H1 (cell line): ENCODE measurements at regions not wholly inside any gene's neighbourhood (a gene's known extent, or its start where the extent isn't known, plus 50 kb on each side); places are given as distances from the start of the nearest gene placed in this dataset.

Experiments used
- ASH2L ChIP-seq: fragments of 200-600, 300-600 bp; sonication (generic); IDR thresholded peaks from one replicate; pipeline ENCODE4 v1.7.1; 2017; ENCODE audit warnings: low read length
- CBX8 ChIP-seq: fragments of 300-800, 300-1000 bp; sonication (generic); IDR thresholded peaks from 2 replicates; pipeline ENCODE4 v1.7.1; 2016; ENCODE audit warnings: low read depth, low read length, borderline replicate concordance
- GTF2F1 ChIP-seq: IDR thresholded peaks from 2 replicates; pipeline ENCODE4 v1.6.1; 2012; ENCODE audit warnings: low read depth, low read length, improper control_type of control experiment, borderline replicate concordance
- TCF12 ChIP-seq: IDR thresholded peaks from 2 replicates; pipeline ENCODE4 v1.6.1; 2011; ENCODE audit warnings: low read depth, mild to moderate bottlenecking, low read length

- TF ChIP-seq TCF12 (no peak), GTF2F1 (no peak), ASH2L (no peak), CBX8 (no peak)
Measured at GRCh38 chr4:128698386-128698785, 111.1 kb upstream of the JADE1 start (continued).
